HG02981 (cell line): ENCODE measurements at regions not wholly inside any gene's neighbourhood (a gene's known extent, or its start where the extent isn't known, plus 50 kb on each side); places are given as distances from the start of the nearest gene placed in this dataset.

ENCODE experiments used
- ATAC-seq: cut with Tn5 transposase; IDR thresholded peaks from one replicate; pipeline ENCODE4 v1.9.1; 2021; ENCODE audit warnings: mild to moderate bottlenecking, moderate library complexity; ENCODE audit not compliant: unreplicated experiment

DNA sequence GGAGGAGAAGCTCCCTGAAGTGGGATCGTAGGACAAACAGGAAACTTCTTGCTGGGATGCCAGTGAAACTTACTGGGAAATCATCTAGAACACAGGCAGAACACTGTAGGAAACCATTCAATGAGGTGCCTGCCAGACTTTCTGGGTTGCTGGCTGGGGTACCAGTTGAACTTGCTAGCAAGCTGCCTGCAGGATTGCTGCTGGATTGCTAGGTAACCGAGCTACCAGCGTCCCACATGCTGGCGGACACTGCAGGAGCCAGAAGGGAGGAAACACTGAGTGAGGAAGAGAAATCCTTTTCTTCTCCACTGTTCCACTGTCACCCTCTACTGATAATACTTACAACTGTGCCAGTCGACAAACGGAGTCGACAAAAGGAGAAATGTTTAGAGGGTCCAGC, 91.3 kb upstream of the SLC35B3 start:
- no peak for ATAC-seq

DNA sequence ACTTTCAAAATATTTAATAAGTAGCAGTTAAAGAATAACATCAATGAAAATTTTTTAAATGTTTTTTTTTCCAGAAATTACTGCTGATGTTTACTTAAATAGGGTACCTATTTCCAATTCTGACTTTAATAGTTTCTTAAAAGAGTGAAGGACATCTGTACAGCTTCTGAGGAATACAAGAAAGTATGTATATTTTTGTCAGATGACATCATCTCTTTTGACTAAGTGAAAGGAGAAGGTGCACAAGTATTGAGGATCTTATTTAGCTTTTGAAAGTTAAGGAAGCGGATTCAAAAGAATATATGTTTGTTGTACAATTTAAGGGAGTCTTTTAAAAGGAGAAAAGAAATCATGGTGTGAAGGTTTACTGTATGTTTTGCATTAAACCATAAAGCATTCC, 90.0 kb upstream of the SLC35B3 start:
- no peak for ATAC-seq

DNA sequence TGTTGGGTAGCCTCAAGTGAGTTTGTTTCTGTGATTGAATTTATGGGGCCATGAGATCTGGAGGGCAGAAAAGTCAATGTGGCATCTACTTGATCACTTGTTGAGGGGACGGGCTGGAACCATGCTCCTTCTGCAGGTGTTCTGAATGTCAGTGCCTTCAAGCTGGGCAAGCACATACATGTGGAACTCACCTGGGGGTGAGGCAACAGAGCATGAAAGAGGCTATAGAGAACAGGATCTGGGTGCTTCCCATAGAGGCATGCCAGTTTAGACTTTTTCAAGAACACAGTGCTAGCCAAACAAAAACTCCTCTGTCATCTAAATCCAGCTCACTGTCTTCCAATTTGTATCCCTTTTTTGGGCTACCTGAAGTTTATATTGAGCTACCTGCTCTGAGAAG, 77.8 kb upstream of the SLC35B3 start:
- ATAC-seq: no peak

DNA sequence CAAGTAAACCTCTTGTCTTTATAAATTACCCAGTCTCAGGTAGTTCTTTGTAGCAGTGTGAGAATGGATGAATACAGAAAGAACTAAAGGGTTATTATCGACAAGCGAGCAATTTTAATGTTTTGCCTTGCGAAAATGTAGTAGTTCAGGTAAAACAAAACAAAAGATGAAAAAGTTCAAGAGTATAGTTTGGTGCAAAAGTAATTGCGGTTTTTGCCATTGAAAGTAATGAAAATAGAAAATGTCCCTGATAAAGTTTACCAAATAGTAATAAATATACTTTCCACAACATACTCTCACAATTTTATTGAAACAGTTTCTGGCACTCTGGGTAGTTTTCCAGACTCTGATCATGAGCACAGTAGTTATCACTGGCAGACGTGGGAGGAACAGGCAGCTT, 71.9 kb upstream of the SLC35B3 start:
- no peak for ATAC-seq

DNA sequence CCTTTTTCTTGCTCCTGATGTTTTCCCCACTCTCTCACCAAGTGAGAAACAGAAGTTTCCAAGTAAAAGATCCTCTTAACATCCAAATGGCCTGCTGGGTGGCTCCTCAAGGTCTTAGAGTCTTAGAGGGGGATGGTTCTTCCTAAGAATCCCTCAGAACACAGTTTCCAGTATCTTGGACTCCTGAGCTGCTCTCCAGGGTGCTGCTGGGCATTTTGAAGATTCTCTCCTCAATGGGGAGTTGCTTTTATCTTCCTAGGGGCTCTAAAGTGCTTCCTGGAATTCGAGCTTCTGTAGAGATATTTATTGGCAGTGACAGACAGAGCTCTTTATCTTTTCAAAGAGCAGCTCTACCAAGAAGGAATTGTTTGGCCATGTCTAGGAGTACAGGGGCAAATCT, 70.8 kb upstream of the SLC35B3 start:
- no peak for ATAC-seq

DNA sequence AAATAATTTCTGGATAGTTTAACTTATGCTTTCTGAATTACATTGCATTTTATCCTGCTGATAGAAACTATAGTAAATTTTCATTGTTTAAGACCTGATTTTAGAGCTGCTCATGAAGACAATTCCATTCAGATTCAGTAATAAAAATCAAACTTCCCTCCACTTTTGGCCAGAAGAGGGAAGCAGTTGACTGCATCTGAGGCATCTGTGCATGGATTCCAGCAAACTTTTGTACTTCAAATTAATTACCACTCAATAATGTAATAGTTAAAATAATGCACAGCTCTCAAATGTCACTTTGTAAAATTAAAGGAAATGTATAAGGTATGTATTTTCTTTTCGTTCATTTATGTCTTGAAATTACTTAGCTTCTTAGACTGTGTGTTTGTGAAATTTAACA, 64.2 kb upstream of the SLC35B3 start:
- no peak for ATAC-seq

DNA sequence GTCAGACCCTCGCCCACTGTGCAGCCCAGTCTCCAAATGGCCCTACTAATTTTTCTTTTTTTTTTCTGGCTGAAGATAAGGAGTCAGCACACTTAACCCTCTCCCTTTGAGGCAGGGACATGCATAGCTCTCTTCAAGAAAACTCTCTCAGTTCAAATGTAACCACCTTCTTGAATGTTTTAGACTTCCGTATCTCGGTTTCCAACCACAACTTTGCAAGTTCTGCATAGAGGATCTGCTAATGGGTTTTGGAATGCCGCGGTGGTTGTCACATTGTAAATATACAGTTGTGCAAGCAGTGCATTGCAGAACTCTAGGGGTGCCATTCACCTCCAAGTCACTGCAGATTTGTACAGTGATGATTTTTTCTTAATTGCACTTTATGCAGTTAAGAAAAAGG, 59.4 kb upstream of the SLC35B3 start:
- ATAC-seq: no peak

DNA sequence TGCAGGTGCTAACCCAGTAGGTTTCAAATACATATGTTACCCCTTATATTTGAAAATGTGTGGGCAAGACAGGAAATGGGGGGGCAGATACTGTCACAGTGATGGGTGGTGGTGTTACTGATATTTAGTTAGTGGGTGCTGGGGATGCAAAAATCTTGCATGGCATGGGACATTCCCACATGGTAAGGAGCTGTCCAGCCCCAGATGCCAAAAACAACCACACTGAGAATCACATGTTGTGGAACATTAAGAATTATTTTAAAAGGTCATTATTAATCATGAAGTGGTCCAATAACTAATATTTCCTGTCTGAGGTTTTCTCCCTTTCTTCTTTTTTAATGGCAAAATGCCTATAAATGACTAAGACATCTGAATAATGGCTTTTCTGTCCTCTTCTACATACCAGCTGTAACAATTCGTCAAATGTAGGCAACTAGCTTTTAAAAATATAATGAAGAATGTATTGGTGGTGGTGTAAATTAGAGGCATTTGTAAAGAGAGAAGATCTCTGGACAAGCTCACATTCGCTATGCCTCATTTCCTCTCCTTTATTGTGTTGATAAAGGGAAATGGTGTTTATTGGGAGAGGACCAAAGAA, 57.3 kb upstream of the SLC35B3 start:
- no peak for ATAC-seq
